Mesothelial cell of epicardium (in vitro differentiated cells): ENCODE measurements at regions not wholly inside any gene's neighbourhood (a gene's known extent, or its start where the extent isn't known, plus 50 kb on each side); places are given as distances from the start of the nearest gene placed in this dataset.

Source experiments
- DNase-seq, 2 experiments: peaks; one replicate each; pipeline ENCODE4 v3.0.0; 2021; ENCODE audit warnings: low spot score in 2 of 2; ENCODE audit not compliant: unreplicated experiment in 2 of 2
- H3K27ac Mint-ChIP-seq: 2 replicates; pipeline ENCODE4 v1.8.0; 2021; ENCODE audit warnings: mixed read lengths
- H3K27me3 Mint-ChIP-seq: 2 replicates; pipeline ENCODE4 v1.8.0; 2021; ENCODE audit warnings: low read depth, mixed read lengths
- H3K36me3 Mint-ChIP-seq: 2 replicates; pipeline ENCODE4 v1.8.0; 2021; ENCODE audit warnings: mixed read lengths
- H3K4me1 Mint-ChIP-seq: 2 replicates; pipeline ENCODE4 v1.8.0; 2021; ENCODE audit warnings: mixed read lengths
- H3K4me3 Mint-ChIP-seq: 2 replicates; pipeline ENCODE4 v1.8.0; 2021; ENCODE audit warnings: mild to moderate bottlenecking, moderate library complexity, mixed read lengths
- H3K9me3 Mint-ChIP-seq: 2 replicates; pipeline ENCODE4 v1.8.0; 2021; ENCODE audit warnings: mixed read lengths
- CTCF ChIP-seq: fragments of 200-600 bp; sonication (generic); IDR thresholded peaks from one replicate; pipeline ENCODE4 v1.5.0; 2021; ENCODE audit warnings: antibody characterized with exemption; ENCODE audit not compliant: unreplicated experiment

- Mint-ChIP-seq H3K4me3 (no peak overlapping the region), H3K4me1 (no peaks in the 10 kb centered on the region), H3K36me3 (no peaks in the 10 kb centered on the region), H3K9me3 (peaks cover 23% of the 10 kb centered on the region), H3K27me3 (peaks cover 16% of the 10 kb centered on the region), H3K27ac (no peak overlapping the region)
- DNase-seq = peak in 1 of 2 experiments; percentile 3
- no peak for TF ChIP-seq CTCF
These were observed 165.2 kb downstream of the TEX29 start for GRCh38 chr13:111485491-111486250.

DNA sequence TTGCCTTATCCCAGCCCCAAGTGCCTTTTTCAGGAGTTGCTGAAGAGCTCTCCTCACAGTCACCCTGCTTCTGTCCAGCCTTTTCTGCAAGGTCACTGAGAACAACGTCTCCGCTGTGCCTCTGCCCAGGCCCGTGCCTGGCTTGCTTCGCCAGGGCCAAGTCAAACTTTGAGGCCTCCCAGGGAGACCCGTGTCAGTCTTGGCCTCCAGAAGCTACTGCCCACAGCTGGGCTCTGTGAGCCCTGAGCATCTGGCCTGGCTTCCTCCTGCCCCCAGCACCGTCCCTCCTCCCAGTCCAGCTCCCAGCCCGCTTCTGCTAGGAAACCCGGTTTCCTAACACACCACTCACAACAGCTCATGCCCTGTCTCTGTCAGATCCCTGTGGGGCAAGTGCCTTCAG is 165.9 kb downstream of the TEX29 start:
- no peak for TF ChIP-seq CTCF
- H3K36me3 Mint-ChIP-seq = no peaks in the 10 kb centered on the region
- H3K27me3 Mint-ChIP-seq = peaks cover 10% of the 10 kb centered on the region
- peak in 1 of 2 experiments; percentile 14 for DNase-seq
- no peak overlapping the region for H3K27ac Mint-ChIP-seq
- peaks cover 23% of the 10 kb centered on the region for H3K9me3 Mint-ChIP-seq
- H3K4me1 Mint-ChIP-seq = no peaks in the 10 kb centered on the region
- no peak overlapping the region for H3K4me3 Mint-ChIP-seq

DNA sequence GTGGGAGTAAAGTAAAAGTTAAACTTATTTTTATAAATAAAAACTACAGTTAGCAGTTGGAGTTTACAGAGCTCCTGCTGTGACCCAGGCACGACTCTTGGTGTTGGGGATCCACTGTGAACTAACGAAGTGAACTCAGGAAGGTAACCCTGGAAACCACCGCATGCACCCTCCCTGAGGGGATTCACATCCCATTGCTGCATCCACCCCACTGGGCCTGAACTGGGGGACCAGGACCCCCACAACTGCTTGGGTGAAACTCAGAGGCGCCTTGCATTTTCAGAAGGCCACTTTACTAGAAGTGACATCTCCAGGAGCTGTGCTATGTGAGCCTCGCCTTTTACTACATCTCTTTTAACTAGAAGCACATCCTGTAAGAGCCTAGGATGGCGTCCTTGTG is 166.4 kb downstream of the TEX29 start:
- Mint-ChIP-seq H3K27me3 (peaks cover 8% of the 10 kb centered on the region), H3K9me3 (peaks cover 23% of the 10 kb centered on the region), H3K4me1 (no peaks in the 10 kb centered on the region), H3K36me3 (no peaks in the 10 kb centered on the region), H3K27ac (no peak overlapping the region), H3K4me3 (no peak overlapping the region)
- TF ChIP-seq CTCF = no peak
- peak in 1 of 2 experiments; percentile 0 for DNase-seq

DNA sequence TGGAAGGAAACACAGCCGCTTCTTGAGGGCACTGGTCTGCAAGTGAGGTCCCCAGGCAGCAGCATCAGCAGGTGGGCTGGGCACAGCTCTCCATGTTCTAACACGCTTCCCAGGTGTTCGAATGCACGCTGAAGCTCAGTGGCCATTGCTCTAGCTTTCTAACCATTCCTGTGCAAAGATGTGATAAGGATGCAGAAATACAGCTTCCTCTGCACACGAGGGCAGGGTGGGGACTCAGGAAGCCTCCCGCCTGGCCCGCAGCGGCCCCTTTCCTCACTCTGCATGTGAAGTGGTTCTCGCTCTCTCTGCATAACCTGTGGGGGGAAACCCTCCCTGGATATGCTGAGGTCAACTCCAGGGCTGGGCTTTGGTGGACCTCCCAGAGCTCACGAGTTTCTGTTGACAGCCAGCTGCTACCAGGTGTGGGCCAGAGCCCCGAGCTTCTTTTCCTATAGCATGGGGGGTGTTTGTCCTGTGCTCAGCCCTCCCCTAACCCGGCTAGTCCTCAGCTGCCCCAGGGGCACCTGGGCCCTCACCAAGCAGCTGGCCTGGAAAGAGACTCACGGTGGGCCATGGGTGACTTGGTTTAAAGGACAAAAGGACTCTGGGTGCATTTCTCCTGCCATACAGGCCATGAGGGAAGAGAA is 168.2 kb downstream of the TEX29 start:
- Mint-ChIP-seq H3K9me3 (peaks cover 23% of the 10 kb centered on the region), H3K36me3 (no peaks in the 10 kb centered on the region), H3K4me1 (no peaks in the 10 kb centered on the region), H3K4me3 (no peak overlapping the region), H3K27me3 (peaks cover 14% of the 10 kb centered on the region), H3K27ac (no peak overlapping the region)
- no peak for TF ChIP-seq CTCF
- peak in 1 of 2 experiments; percentile 19 for DNase-seq

- Mint-ChIP-seq H3K4me1 (no peaks in the 10 kb centered on the region), H3K9me3 (peaks cover 23% of the 10 kb centered on the region), H3K27ac (no peak overlapping the region), H3K4me3 (no peak overlapping the region), H3K36me3 (no peaks in the 10 kb centered on the region), H3K27me3 (peaks cover 12% of the 10 kb centered on the region)
- DNase-seq = peak in 1 of 2 experiments; percentile 20
- no peak for TF ChIP-seq CTCF
These were observed 168.9 kb downstream of the TEX29 start for GRCh38 chr13:111489301-111489700.
